ENCODE measurements at regions not wholly inside any gene's neighbourhood (a gene's known extent, or its start where the extent isn't known, plus 50 kb on each side); places are given as distances from the start of the nearest gene placed in this dataset.

GRCh38 chrX:75673468-75673867 is 111.6 kb downstream of the MAGEE2 start:
- ATAC-seq (no peak), DNase-seq (no peak)
- no peak overlapping the region for H3K27ac ChIP-seq
- no peaks in the 10 kb centered on the region for H3K4me1 ChIP-seq
- TF ChIP-seq CTCF (IDR thresholded peaks at IDR 0.05 in 4 of 5, conservative IDR thresholded peaks at IDR 0.05 in 1 of 5) = no peak
- TF ChIP-seq POLR2A (IDR thresholded peaks at IDR 0.05) = no peak
- intact Hi-C loops (cut with DNase I; ENCODE audit: low total_unique reads) = no loop called here
- H3K4me3 ChIP-seq = no peak overlapping the region
- in situ Hi-C loops (cut with MboI; ENCODE audit: low sequenced_read_pairs in 4 of 4) = no loop called here
- H3K27me3 ChIP-seq = no peaks in the 10 kb centered on the region
- no peaks in the 10 kb centered on the region for H3K36me3 ChIP-seq
- no peaks in the 10 kb centered on the region for H3K9me3 ChIP-seq

GRCh38 chrX:75655627-75656026 is 129.4 kb downstream of the MAGEE2 start:
- TF ChIP-seq CTCF (IDR thresholded peaks at IDR 0.05 in 4 of 5, conservative IDR thresholded peaks at IDR 0.05 in 1 of 5) (no peak), POLR2A (IDR thresholded peaks at IDR 0.05) (no peak)
- ATAC-seq (no peak), DNase-seq (no peak)
- Histone ChIP-seq H3K9me3 (no peaks in the 10 kb centered on the region), H3K36me3 (no peaks in the 10 kb centered on the region), H3K27ac (no peak overlapping the region), H3K27me3 (no peaks in the 10 kb centered on the region), H3K4me1 (no peaks in the 10 kb centered on the region), H3K4me3 (no peak overlapping the region)
- intact Hi-C loops (cut with DNase I; ENCODE audit: low total_unique reads) = no loop called here
- in situ Hi-C loops (cut with MboI; ENCODE audit: low sequenced_read_pairs in 4 of 4) = no loop called here

DNA sequence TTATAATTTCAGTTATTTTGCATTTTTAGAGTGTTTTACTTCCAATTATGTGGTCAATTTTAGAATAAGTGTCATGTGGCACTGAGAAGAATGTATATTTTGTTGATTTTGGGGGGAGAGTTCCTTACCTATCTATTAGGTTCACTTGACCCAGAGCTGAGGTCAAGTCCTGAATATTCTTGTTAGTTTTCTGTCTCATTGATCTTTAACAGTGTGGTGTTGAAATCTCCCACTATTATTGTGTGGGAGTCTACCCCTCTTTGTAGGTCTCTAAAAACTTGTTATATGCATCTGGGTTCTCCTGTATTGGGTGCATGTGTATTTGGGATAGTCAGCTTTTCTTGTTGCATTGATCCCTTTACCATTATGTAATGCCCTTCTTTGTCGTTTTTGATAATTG is 127.0 kb upstream of the ZDHHC15 start:
- no peak for TF ChIP-seq CTCF (IDR thresholded peaks at IDR 0.05 in 4 of 5, conservative IDR thresholded peaks at IDR 0.05 in 1 of 5)
- TF ChIP-seq POLR2A (IDR thresholded peaks at IDR 0.05) = no peak
- no peak overlapping the region for H3K4me3 ChIP-seq
- H3K36me3 ChIP-seq = no peaks in the 10 kb centered on the region
- no peak overlapping the region for H3K27ac ChIP-seq
- intact Hi-C loops (cut with DNase I; ENCODE audit: low total_unique reads) (no loop called here), in situ Hi-C loops (cut with MboI; ENCODE audit: low sequenced_read_pairs in 4 of 4) (no loop called here)
- DNase-seq (no peak), ATAC-seq (no peak)
- no peaks in the 10 kb centered on the region for H3K9me3 ChIP-seq
- H3K4me1 ChIP-seq = no peaks in the 10 kb centered on the region
- no peaks in the 10 kb centered on the region for H3K27me3 ChIP-seq

DNA sequence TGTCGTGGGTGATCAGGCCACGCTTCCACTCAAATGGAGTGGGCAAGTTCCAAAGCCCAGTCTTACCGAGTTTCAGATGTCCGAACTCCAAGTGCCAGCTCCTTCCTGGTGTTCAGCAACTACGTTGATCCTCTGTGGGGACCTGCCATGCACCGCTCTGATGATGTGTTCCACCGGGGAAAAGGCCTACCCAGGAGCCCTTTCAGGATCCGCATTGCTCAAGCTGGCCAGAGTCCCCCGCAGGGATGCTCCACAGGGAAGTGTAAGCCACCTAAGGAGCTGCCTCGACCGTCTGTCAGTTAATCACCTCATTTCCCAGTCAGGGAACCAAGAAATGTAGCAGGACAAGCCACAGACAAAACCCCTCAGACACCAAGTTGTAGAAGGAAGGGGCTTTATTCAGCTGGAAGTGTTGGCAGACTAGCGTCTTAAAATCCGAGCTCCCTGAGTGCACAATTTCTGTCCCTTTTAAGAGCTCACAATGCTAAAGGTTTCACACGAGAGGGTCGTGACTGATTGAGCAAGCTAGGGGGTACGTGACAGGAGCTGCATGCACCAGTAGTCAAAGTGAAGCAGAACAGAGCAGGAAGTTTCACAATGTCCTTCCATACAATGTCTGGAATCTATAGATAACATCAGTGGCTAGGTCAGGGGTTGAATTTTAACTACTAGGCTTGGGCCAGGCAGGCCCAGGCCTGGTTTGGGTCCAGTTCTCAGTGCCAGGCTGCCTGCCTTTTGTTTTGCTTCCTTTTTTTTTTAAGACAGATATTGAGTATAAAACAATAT is 126.2 kb upstream of the ZDHHC15 start:
- DNase-seq (no peak), ATAC-seq (no peak)
- H3K27me3 ChIP-seq = no peaks in the 10 kb centered on the region
- no peaks in the 10 kb centered on the region for H3K9me3 ChIP-seq
- in situ Hi-C loops (cut with MboI; ENCODE audit: low sequenced_read_pairs in 4 of 4) (no loop called here), intact Hi-C loops (cut with DNase I; ENCODE audit: low total_unique reads) (no loop called here)
- no peaks in the 10 kb centered on the region for H3K4me1 ChIP-seq
- no peak overlapping the region for H3K27ac ChIP-seq
- H3K36me3 ChIP-seq = no peaks in the 10 kb centered on the region
- TF ChIP-seq POLR2A (IDR thresholded peaks at IDR 0.05) = no peak
- TF ChIP-seq CTCF (IDR thresholded peaks at IDR 0.05 in 4 of 5, conservative IDR thresholded peaks at IDR 0.05 in 1 of 5) = no peak
- no peak overlapping the region for H3K4me3 ChIP-seq

All from gastrocnemius medialis (tissue), 4 donors.